Activated CD4-positive, alpha-beta T cell treated with anti-CD3 and anti-CD28 coated beads, Interleukin-2, amount 50 U/mL, for 24 hours (primary cell): ENCODE measurements at regions not wholly inside any gene's neighbourhood (a gene's known extent, or its start where the extent isn't known, plus 50 kb on each side); places are given as distances from the start of the nearest gene placed in this dataset.

Experiments used
- DNase-seq, 2 donors: peaks; one replicate each; pipeline ENCODE4 v3.0.0-alpha.2; 2020; ENCODE audit warnings: low read depth in 1 of 2, low spot score in 1 of 2

DNA sequence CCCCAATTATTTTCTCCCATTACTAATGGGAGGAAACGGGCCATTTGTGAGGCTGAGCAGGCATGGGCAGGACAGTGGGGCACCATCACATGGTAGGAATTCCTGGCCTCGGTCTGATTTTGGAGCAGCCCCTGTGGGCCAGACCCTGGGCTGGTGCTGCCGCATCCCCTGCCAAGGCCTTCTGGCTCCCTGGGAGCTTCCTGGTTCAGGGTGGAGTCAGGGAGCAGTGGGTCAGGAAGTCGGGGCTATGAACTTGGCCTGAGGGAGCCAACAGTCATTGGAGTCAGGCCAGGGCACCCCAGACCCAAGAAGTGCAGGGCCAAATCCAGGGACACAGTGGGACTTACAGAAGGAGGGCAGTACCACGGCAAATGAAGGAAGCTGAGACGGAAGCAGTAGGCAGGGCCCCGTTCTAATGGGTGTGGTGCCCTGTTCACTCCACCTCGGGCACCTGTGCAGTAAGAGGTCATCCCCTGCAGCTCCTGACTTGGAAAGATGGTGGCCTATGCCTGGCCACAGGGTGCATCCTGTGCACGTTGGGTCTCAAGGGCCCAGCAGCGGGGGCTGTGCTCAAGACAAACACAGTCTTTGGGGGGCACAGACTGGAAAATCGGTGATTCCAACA lies 328.1 kb downstream of the SMAD2 start:
- DNase-seq = no peak

DNA sequence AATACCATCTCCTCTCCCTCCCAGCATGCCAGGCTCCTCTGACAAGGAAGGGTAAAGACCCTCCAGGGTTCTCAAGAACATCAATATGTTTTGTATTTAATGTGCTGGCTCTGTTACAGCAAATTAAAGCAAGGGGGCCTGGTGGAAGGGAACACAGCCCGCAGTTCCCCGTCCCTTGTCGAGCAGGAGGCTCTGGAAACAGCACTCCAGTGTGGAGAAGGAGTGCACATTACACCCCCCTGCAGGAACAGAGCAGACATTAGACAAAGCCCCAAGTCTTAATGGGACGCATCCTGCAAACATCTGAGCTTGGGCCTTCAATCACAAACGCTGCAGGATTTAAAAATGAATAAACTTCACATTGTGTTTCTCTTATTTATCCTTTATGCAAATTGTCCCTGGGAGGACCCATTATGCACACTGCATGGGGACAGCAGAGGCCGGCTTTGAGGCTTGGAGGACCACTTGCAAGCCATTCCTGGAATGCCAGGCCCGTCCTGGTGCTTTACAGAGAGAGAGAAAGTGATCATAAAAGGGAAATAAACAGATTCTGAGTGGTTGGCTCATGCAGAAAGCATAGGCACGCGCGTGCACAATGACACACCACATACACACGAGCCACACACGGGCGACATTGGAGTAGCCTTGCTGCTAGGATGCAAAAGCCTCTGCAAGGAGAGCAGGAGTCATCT lies 328.7 kb downstream of the SMAD2 start:
- no peak for DNase-seq

DNA sequence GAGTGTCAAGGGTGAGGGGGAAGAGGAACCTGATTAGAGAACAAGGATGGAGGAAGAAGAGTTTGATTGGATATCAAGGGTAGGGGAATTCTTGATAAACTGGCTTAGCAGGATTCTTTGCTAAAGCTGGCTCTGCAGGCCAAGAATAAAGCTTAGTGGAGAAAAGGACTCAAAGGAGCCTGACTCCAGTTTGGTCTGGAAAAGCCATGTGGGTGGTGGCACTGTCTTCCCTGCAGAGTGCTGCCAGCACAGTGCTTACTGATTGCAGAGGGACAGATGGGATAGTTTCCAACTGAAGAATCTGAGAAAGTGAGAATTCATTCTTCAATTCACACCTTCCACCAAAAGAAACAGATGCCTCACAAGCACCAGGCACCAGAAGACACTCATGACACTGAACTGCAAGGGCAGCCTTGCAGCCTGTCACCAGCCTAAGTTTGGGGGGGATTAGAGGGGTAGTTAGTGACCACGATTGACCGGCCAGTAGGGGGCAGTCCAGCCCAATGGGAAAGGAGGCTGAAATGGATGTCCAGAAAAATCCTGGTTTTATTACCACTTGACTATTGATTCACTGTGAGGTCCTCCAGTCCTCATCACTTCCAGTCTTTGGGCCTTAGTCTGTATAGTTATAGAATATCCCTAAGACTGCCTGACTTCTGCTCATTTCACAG lies 334.5 kb downstream of the SMAD2 start:
- no peak for DNase-seq

DNA sequence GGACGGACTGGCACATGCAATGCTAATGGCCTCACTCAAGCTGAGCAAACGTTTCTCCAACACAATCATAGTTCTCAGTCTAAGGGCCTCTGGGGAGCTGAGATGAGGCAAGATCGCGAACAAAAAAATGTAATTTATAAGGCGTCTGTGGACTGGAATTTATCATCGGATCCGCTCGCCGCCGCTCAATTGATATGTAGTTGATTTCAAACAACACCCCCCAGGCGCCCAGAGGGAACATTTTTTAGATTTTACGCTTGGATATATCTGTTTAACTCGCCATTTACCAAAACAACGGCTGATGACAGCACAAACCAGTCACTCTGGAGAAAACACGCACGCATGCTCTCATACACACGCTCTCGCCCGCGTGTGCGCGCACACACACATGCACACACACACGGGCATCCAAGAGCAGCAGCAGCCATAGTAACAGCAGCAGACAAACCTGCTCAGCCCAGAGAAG lies 335.8 kb downstream of the SMAD2 start:
- no peak for DNase-seq

DNA sequence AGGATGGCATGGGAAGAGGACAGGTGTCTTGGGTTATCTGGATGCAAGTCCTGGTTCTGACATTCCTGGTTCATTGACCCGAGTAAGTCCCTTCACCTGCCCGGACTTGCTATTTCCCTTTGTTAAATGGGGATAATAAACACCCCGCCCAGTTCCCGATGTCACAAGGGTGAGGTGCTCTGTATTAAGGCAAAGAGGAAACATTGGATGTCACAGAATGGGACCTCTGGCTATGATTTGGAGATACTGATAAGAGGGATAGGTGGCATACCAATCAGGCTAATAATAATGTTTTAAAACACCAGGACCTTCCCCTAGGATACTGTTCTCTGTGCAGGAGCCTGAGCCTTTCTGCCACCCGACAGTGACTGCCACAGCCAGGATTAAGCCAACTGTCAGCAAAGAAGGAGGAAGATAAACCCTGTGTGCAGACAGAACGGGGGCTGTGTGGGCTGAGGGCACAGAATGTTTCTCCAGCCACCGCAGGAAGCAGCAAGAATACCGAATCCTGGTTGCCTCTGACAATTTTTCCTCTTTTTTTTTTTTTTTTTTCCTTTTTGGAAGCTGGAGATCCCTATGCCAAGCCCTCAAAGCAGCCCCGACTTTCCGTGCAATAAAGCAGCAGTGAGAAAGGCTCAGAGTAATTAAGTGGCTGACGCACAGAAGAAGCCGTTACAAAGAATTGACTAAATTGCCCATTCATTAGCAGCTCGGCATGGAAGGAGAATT lies 336.6 kb downstream of the SMAD2 start:
- DNase-seq = no peak

DNA sequence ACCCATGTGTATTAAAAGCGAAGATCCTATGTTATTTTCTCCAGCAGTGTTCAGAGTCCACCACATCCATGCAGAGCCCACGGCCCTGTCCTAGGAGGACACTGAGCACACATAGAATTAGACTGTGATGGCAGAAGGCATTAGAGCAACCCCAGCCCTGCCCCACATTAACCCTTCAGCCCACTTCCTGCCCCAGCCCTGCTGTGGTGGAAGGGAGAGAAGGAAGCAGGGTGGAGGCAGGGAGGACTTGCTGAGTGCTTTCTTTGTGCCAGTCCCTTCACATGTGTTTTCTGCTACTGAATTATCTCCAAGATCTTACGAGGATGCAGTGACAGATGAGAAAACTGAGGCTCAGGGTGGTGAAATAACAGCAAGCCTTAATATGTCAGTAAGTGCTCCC lies 339.0 kb downstream of the SMAD2 start:
- DNase-seq = no peak

DNA sequence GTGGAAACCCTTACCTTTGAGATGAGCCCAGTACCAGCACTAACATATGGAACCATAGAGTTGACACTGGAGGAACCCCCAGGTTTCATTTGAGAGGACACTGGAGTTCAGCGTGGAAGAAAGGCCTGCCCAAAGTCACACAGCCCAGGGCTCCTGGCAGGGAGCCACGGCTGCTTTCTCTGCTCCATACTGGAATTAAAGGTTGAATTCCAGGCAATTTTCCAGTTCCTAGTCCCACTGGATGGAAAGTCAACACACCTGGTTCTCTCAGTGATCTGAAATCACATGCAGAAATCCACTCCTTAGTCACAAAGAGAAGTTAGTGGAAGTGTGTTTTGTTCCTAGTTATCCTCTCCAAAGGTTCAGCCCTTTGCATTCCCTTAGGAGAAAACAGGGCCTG lies 336.1 kb upstream of the SKOR2 start:
- no peak for DNase-seq

DNA sequence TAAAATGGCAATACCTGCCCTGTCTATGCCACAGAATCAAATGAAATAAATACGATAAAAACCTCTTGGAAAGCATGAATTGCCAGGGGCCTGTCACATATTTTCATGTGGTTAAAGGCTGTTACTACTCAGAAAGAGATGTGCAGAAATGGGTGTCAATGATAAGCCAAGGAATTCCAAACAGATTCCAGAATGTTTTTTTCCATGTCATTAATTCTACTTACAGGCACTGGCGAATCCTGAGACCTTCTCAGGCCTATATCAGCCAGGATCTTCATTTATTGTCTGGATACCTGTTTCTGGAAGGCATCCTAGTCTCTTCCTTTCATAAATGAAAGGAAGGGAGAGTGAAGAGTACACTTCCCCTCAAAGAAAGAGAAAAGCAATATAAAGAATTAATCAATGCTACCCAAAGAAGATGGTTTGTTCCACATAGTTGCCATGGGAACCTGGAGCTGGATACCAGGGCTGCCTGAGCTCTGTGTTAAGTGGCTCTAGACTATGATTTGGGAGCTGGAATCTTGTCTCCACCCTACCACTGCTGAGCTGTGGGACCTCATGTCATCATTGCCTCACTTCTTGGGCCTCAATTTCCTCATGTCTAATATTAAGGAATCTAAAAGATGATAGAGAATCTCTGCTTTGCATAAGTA lies 335.1 kb upstream of the SKOR2 start:
- DNase-seq = no peak

DNA sequence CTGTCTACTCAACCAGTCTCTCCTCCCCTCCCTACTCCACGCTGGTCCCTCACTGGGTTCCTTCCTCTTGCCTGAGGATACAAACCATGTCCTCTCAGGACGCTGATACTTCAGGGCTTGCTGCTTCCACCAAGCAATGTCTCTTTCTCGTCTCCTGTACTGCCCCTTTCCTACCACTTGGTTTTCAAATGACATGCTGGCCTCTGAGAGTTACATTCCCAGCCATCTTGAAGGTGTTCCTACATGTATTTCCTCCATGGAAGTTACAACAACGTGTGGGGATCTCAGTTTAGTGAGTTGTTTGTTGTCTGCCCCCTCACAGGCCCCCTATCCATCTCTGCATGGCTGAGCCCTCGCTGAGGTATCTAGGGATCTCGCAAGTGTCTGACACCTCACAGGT lies 334.5 kb upstream of the SKOR2 start:
- no peak for DNase-seq

DNA sequence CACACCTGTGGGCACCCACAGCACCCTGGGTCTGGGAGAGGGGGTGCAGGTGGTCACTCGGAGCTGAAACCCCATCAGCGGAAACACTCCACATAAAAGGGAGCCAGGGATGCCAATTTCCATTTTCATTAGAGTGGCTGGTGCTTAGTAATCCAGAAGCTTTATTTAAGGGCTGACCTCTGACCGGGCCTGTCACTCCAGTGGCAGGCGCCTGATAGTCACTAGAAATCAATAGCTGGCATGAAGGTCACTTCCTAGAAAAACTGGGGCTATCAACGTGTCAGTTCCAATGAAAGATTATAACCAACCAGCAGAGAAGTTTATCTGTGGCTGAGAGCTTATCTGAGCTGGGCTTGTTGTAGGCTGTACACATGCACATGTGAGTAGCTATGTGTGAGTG lies 333.7 kb upstream of the SKOR2 start:
- no peak for DNase-seq

DNA sequence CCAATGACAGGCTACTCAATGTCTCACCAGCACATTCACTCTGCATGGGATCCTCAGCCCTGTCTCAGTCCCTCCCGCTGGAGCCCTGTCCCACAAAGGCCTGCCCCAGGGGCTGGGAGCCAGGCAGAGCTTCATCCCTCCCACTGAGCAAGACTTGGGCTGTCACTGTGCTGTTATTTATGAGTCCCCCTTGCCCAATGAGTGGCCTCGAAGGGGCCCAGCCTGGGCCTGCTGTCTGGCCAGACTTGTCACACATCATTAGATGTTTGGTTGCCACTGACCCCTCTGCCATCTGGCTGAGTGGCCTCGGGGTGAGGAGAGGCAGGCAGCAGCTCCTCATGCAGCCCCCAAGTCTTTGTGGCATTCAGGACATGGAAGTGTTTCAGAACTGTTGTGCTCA lies 330.6 kb upstream of the SKOR2 start:
- no peak for DNase-seq

DNA sequence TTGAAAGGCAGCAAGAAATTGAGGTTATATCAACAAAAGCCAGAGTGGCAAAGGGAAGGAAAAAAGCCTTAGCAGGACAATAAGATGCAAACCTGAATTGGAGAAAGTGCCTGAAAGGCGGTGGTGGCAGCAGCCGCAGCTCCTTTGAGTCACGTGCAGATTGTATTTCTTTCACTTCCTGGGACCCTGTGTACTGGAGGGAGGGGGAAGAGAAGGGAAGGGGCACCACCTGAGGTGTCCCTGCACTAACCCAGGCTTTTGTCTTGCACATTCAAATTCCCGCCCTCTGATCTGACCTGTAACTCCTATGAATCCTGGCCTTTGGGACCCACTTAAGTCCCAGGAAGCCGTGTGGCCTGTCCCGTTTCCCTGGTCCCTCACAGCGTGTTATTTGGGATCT lies 326.1 kb upstream of the SKOR2 start:
- DNase-seq = no peak

DNA sequence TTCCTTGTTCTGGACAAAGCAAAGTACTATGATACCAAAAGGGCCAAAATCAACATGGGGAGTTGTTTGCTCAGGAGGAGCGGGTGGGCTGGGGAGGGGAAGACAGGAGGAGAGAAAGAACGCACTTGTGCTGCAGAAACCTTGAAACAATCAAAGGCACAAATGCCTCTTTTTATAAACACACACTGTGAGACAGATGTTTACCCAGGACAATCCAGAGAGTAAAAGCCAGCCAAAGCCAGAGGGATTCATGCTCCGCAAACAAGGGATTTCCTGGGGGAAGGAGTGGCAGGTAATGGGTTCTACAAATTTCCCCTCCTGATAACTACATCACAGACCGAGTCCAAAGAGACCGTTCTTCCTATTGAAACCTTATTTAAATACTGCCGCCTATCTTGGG lies 323.5 kb upstream of the SKOR2 start:
- no peak for DNase-seq

DNA sequence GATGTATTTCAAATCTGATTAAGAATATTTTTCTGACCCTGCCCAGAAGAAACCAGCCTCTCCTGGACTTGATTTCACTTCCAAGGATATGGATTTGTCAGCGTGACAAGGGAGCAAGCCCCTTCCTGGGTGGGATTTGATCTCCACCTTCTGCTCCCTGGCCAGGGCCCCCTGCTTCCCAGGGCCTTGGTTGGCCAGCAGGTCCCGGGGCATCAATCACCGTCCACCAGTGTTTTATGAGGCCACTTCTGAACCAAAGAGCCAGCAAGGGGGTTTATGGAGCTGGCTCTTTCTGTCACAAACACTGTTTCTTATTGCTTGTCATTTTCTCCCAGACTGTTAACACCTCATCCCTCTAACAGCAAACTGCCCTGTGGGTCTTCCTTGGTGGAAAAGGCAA lies 320.5 kb upstream of the SKOR2 start:
- no peak for DNase-seq

DNA sequence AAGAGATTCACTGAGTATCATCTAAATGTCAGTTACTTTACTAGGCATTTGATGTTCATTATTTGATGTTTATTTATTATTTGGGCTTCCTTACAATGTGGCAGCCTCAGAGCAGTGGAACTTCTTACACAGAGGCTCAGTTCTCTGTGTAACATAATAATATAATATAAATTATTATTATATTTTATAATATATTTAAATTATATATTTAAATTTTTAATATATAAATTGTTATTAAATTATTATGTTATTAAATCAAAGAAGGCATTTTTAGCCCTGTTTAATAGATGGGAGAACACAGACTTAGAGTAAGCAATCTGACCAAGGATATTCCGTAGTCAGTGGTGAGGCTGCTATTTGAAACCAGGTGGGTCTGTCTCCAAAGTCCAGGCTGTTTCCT lies 315.3 kb upstream of the SKOR2 start:
- DNase-seq = no peak

DNA sequence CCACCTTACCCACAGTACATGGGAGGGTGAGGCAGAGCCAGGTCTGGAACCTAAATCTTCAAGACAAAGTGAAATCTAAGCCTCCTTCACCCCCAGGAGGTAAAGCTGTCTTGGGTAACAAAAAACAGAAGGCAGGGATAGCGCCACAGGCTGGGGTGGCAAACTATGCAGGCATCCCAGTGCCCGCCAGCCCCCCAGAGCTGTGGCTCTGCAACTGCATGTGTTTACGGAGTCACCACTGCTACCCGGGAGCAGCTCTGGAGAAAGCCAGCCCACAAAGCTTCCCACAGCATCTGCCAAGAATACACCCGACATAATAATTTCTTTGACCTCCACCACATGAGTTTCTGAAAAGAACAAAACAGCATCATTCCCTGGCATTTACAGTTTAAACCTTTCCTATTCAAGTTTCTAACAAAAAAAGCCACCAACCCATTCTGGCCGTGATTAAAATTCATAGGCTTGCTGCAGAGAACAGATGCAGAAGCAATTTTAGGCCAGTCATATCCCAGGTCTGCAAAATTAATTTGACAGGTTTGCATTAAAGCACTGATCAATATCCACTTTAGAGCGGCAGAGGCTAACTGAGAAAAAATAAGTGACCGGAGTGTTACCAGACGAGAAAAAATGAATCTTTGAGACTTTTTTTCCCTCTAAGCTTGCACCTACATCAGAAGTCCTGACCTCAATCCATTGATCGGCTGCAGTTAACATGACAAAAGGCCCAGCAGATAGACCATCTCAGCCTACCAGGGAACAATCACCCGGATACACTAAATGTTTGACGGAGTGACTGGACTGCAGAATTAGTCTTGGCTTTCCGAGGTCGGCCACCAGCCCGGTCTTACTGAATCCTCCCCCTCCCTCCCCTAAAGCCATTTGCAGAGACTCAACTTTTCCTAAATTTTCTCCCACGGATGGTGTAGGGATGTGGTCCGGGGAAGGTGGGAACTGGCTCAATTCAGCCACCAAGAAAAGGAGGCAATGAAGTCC lies 309.6 kb upstream of the SKOR2 start:
- DNase-seq = no peak

DNA sequence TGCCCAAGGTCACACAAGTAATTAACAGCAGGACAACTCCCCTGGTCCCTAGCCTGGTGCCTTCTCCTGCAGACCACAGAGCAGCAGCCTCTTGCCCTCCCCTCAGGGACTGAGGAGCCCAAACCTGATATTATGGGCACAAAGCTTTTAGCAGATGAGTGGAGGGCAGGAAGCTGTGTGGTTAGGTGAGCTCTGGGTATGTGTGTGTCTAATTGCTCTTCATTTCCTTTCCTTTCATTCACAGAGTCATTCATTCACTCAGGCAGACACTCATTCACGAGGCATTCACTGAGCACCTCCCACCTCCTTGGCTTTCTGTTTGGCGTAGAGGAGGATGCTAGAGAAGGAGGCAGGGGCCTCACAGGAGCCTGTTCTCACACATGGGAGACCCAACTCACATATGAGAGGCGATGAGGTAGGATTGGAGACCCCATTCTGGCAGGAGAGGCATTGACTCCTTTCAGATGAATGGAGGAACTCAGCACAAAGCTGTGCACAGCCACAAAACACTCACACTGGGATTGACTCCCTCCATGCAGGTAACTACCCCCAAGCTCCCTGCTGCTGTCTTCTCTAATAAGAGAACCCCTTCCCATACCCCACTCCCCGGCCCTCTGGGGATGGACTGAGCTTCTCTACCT lies 306.8 kb upstream of the SKOR2 start:
- no peak for DNase-seq

DNA sequence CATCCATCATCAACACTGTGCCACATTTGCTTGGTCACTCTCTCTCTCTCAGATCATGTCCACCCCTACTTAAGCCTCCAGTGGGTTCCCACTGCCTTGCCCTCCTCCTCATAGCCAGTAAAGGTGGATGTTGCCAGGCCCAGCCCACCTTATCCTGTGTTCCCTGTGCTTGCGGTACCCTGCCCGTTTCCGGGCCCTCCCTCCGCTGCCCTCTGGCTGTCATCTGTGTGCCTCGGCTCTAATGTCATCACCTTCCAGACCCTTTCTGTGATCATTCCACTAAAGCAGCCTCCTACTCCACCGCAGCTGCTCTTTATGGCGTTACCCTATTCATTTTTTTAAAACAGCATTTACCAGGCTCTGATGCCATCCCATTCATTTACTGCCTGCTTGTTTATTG lies 305.7 kb upstream of the SKOR2 start:
- no peak for DNase-seq

DNA sequence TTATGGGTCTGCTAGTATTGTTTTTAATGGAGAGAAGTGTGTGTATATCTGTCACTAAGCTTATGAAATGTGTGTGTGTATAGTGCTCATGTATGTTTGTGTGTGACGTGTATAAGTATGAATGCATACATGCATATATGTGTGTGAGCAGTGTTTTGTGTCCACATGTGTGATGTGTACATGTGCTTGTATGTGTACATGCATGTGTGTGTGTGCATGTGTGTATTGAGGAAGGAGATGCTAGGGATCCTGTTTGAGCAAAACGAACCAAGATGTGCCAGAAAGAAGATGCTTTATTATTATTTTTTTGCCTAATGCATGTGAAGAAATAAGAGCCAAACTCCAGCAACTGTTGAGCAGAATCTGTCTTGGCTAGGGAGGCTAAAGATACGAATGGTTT lies 301.3 kb upstream of the SKOR2 start:
- DNase-seq = no peak

DNA sequence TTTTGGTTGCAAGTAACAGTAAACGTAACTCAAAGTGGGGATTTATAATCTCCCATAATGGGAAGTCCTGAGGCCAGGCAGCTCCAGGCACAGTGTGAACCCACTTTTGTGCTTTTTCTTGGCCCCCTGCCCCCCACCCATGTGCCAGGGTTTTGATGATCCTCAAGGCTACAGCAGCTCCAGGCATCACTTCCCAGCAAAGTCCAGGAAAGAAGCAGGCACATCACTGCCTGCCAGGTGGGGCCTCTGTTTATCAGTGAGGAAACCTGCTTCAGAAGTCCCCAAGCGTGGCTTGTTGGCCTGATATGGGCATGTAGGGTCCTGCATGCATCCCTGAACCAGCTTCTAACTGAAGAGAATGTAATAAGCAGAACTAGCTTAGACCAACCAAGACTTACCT lies 299.2 kb upstream of the SKOR2 start:
- DNase-seq = no peak
